ENCODE measurements at regions not wholly inside any gene's neighbourhood (a gene's known extent, or its start where the extent isn't known, plus 50 kb on each side); places are given as distances from the start of the nearest gene placed in this dataset.

DNA sequence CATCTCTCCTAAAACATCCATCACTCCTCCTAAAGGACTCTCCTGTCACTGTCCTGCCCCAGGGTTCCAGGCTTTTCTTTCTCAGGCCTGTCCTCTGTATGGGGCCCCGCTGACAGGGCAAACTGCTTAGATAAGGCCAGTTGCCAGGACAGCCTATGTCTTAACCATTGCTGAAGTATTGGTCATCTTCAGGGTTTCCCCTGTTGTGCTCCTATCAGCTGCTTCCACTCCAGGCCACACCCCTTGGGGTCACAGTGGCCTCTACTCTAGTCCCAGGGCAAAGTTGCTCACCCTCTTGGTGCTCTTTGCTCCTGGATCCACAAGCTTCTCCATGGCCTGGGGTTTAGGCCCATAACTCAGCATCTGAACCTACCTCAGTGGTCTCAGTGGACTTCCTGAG lies 138.0 kb upstream of the PJA1 start:
- no peak for DNase-seq

GRCh38 chrX:69299951-69300714 lies 134.9 kb upstream of the PJA1 start:
- no peak for DNase-seq

GRCh38 chrX:69299285-69299684 lies 134.0 kb upstream of the PJA1 start:
- DNase-seq = no peak

GRCh38 chrX:69298466-69299140 lies 133.3 kb upstream of the PJA1 start:
- DNase-seq = no peak

DNA sequence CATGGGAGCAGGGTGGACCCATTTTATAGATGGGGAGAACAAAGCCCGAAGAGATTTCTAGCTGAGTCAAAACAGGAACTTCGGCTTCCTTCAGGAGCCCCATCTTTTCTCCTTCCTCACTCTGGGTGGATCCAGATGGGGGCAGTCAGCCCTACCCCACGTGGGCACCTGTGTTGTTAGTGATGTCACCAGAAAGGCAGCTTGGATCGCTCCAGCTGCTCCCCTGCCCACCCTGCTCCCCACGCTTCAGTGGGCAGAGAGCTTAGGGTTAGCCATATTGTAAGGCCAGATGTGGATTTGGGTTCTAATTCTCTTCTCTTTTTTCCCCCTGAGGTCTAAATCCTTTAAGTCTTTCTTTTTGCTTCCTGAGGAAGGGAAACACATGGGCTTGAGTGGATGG lies 132.3 kb upstream of the PJA1 start:
- DNase-seq = no peak

GRCh38 chrX:69293776-69294601 lies 128.7 kb upstream of the PJA1 start:
- no peak for DNase-seq

- DNase-seq = no peak
Observed at GRCh38 chrX:69291116-69291515, 125.9 kb upstream of the PJA1 start.

GRCh38 chrX:69290292-69290691 lies 125.0 kb upstream of the PJA1 start:
- no peak for DNase-seq

- no peak for DNase-seq
Observed at GRCh38 chrX:69289793-69290123, 124.5 kb upstream of the PJA1 start.

DNA sequence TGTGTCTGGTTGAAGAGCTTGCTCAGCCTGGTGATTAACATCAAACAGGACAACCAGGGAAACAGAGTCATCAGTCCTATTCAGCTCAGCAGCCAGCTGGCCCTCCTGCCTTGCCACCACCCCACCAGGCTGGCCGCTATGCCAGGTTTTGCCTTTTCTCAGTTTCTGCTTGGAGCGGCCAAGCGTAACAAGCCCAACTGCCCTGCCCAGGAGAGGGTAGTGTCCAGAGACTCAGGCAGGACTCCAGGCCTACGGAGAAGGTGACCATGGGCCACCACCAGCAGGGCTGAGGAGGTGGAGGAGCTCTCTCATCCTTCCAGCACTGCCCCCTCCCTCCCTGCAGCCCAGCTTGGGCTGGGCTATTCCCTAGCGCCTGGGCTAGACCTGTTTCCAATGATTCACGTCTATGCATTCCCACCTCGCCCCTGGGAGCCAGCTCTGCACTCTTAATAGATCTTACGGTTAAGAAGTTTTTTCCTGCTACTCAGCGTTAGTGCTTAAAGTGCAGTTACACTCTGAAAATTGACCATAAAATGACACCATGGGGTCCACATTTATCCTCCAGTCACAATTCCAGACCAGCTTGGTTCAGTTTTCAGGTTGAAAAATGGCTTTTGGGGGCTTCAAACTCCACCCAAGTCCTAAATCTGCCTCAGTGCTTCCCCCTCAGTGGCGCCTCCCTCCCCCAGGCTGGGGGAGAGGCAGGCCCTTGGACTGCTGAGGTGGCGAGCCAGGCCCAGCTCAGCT lies 124.0 kb upstream of the PJA1 start:
- no peak for DNase-seq

DNA sequence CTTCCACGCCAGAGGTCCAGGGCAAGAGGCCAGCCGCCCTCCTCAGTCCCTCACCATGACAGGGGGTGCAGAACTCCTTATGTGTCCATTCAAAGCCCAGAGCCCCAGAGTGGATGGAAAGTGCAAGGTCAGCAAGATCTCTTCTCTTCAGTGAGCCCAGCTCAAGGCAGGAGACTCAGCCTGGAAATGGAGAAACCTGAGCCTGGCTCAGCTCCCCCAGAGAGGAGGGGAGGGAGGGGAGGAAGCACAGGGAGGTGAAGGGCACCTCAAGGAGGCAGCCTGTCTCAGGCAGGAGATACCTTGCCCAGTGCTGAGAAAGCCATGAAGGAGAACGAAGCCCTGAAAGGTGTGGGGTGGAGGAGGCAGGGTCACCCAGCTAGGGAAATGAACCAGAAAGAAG lies 121.8 kb upstream of the PJA1 start:
- DNase-seq = no peak

DNA sequence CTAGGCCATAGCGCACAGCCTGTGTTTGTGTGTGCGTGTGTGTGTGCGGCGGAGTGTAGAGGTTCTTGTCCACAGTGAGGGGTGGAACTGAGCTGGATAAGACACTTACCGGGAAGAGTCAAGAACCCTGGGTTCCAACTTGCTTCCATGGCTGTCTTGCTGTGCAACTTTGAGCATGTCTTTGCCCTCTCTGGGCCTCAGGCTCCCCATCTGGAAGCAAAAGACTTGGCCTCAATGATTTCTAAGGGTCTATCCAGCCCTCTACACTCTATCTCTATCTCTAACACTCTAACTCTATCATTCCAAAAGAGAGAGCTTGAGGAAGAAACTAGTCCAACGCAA lies 121.3 kb upstream of the PJA1 start:
- DNase-seq = no peak

GRCh38 chrX:69285881-69286564 lies 120.8 kb upstream of the PJA1 start:
- peak; percentile 37 to 38 for DNase-seq

DNA sequence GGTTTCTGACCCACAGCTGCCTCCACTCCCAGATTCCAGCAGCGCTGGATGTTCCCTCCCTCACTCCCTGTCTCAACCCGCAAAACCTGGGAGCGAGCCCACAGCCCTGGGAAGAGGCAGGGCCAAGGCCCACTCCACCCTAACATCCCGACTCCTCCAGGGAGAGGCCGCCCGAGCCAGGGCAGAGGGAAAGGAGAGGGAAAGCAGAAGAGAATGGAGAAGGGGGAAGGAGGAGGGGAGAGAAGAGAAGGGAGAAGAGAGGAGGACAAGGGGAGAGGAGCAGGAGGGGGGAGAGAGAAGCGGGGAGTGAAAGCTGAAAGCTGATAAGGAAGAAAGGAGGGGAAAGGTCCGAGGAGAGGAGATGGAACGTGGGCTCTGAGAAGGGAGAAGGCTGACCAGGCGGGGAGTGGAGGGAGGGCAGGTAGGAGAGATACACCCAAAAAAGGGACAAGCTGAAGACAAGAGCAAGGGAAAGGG lies 120.2 kb upstream of the PJA1 start:
- DNase-seq = no peak

DNA sequence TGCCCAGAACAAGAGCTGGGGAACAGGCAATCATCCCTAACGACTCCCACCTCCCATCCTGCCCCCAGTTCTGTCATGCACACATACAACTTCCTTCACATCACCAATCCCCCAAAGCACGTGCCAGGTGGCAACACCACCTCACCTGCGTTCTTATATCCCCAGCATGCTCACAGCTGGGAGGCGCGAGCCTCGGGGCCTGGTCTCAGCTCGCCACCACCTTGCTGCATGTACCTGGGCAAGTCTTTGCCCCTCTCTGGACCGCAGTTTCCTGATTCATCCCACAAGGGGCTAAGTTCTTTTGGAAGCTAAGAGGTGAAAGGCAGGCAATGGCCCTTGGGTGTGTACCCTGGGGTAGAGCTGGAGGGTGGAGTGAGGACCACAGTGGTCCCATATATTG lies 119.2 kb upstream of the PJA1 start:
- DNase-seq = no peak

DNA sequence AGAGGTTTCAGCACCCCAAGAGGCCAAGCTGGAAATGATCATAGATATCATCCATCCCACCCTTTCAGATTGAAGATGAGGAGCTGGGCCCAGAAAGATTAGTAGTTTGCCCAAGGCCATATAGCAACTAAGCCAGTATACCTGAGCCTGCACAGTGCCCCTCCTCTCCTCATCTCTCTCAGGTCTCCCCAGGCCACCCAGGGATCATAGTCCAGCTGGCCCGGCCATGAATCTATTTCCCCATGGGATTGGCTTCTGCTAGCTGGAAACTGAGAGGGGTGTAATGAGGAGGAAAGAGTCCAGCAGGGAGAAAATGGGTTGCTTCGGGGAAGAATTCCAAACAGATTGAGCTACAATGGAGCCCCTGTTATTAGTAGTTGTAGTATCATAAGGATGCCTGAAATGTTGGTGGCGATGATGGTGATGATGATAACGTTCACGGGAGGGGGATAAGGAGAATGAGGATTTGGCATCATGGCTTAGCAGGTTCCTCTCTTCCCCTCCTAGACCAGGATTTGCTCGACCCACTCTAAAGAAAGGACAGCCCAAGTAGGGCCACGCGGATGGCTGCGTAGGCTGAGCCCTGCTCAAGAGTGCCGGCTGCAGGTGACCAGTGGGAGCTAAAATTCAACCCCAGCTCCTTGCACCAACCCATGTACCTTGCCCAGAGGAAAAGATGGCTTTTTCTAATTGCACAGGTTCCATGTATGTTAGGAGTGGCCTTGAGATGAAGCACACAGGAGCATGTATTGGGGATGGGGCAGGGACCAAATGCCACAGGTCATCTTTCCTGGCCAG lies 117.8 kb upstream of the PJA1 start:
- DNase-seq = no peak

DNA sequence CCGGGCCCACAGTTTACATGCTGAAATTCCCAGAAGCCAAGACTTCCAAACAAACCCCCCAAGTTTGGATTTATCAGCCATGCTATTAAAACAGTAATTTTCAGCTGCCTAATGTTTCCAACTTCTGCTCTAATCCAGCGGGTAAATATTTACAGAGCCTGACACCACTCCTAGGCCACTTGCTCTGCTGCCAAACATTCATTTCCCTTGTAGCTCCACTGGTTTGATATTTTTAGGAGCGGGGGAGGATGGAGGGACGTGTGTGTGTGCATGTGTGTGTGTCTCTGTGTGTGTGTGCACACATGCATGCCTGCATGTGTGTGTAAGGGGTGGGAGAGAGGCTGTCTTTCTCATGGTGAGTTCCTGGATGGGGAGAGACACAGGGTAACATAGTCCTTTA lies 115.7 kb upstream of the PJA1 start:
- no peak for DNase-seq

- DNase-seq = no peak
Observed at GRCh38 chrX:69279234-69279633, 114.0 kb upstream of the PJA1 start.

- no peak for DNase-seq
Observed at GRCh38 chrX:69278031-69278687, 112.9 kb upstream of the PJA1 start.

- no peak for DNase-seq
Observed at GRCh38 chrX:69277369-69277990, 112.2 kb upstream of the PJA1 start.

GRCh38 chrX:69268611-69269010 lies 103.4 kb upstream of the PJA1 start:
- no peak for DNase-seq
